ENCODE measurements at regions not wholly inside any gene's neighbourhood (a gene's known extent, or its start where the extent isn't known, plus 50 kb on each side); places are given as distances from the start of the nearest gene placed in this dataset.
A peak's percentile ranks its signal among the peaks of the same experiment; 100 is the strongest.

GRCh38 chr2:129113776-129114175 lies 795.1 kb upstream of the HS6ST1 start:
- H3K4me1 ChIP-seq: peaks cover 0 to 7% (median 6%) of the 10 kb centered on the region in 3 donors
- DNase-seq: no peak
- H3K27ac ChIP-seq: no peak overlapping the region
- TF ChIP-seq CTCF (IDR thresholded peaks at IDR 0.05): no peak
- H3K27me3 ChIP-seq: no peaks in the 10 kb centered on the region
- no peak for FAIRE-seq
- 88 to 90% methylated on average over 6 of the region's 6 CpGs for WGBS, 2 donors
- H3K36me3 ChIP-seq: no peaks in the 10 kb centered on the region
- intact Hi-C loops (cut with DNase I): no loop called here
- ATAC-seq: no peak
- H3K4me3 ChIP-seq: no peak overlapping the region
- no peaks in the 10 kb centered on the region for H3K9me3 ChIP-seq

- peak; percentile 48 to 95 (median 78) for ATAC-seq
- intact Hi-C loops (cut with DNase I): no loop called here
- Histone ChIP-seq H3K4me3 (no peak overlapping the region), H3K27me3 (no peaks in the 10 kb centered on the region), H3K27ac (peak overlapping the region in 3 of 4 donors; percentile 16 to 42 (median 34)), H3K9me3 (no peaks in the 10 kb centered on the region), H3K4me1 (peaks cover 0 to 7% (median 6%) of the 10 kb centered on the region in 3 donors), H3K36me3 (no peaks in the 10 kb centered on the region)
- no peak for TF ChIP-seq CTCF (IDR thresholded peaks at IDR 0.05)
- WGBS, 2 donors: 73 to 78% methylated on average over 2 of the region's 2 CpGs
- no peak for DNase-seq
- no peak for FAIRE-seq
Measured at GRCh38 chr2:129117434-129117833, 798.8 kb upstream of the HS6ST1 start.

- peak in 1 of 4 donors; percentile 60 for ATAC-seq
- Histone ChIP-seq H3K36me3 (no peaks in the 10 kb centered on the region), H3K27me3 (no peaks in the 10 kb centered on the region), H3K27ac (peak overlapping the region in 1 of 4 donors; percentile 16), H3K4me3 (no peak overlapping the region), H3K9me3 (no peaks in the 10 kb centered on the region), H3K4me1 (peaks cover 0 to 7% (median 6%) of the 10 kb centered on the region in 3 donors)
- intact Hi-C loops (cut with DNase I): no loop called here
- no peak for DNase-seq
- no peak for FAIRE-seq
- TF ChIP-seq CTCF (IDR thresholded peaks at IDR 0.05): no peak
Measured at GRCh38 chr2:129118296-129118695, 799.6 kb upstream of the HS6ST1 start.

GRCh38 chr2:129129087-129129486 lies 810.4 kb upstream of the HS6ST1 start:
- DNase-seq: no peak
- Histone ChIP-seq H3K4me3 (no peak overlapping the region), H3K36me3 (no peaks in the 10 kb centered on the region), H3K27ac (no peak overlapping the region), H3K9me3 (no peaks in the 10 kb centered on the region), H3K4me1 (peaks cover 13 to 39% (median 24%) of the 10 kb centered on the region in 3 donors), H3K27me3 (no peaks in the 10 kb centered on the region)
- FAIRE-seq: no peak
- ATAC-seq: peak; percentile 38 to 82 (median 68)
- intact Hi-C loops (cut with DNase I): no loop called here
- no peak for TF ChIP-seq CTCF (IDR thresholded peaks at IDR 0.05)
- 36 to 48% methylated on average over 4 of the region's 4 CpGs for WGBS, 2 donors

GRCh38 chr2:129133692-129134641 lies 815.3 kb upstream of the HS6ST1 start:
- H3K27me3 ChIP-seq: no peaks in the 10 kb centered on the region
- H3K4me1 ChIP-seq: peaks cover 13 to 45% (median 28%) of the 10 kb centered on the region in 3 donors
- H3K4me3 ChIP-seq: no peak overlapping the region
- no peak for TF ChIP-seq CTCF (IDR thresholded peaks at IDR 0.05)
- H3K36me3 ChIP-seq: no peaks in the 10 kb centered on the region
- peak overlapping the region; percentile 22 to 55 (median 52) for H3K27ac ChIP-seq
- H3K9me3 ChIP-seq: no peaks in the 10 kb centered on the region
- WGBS, 2 donors: 33 to 36% methylated on average over 8 of the region's 8 CpGs
- ATAC-seq (peak; percentile 76 to 81 (median 78)), DNase-seq (peak in 2 of 6 donors; percentile 33 to 38), FAIRE-seq (no peak)
- intact Hi-C loops (cut with DNase I): no loop called here

Data from pancreas (tissue), 10 donors.